ENCODE measurements at regions not wholly inside any gene's neighbourhood (a gene's known extent, or its start where the extent isn't known, plus 50 kb on each side); places are given as distances from the start of the nearest gene placed in this dataset.

GRCh38 chr2:226198956-226199355, 600.7 kb downstream of the IRS1 start:
- DNase-seq (ENCODE audit: extremely low spot score, insufficient read length, low read depth): no peak
- FAIRE-seq: no peak

GRCh38 chr2:226190479-226191252, 609.0 kb downstream of the IRS1 start:
- DNase-seq (ENCODE audit: extremely low spot score, insufficient read length, low read depth) (no peak), FAIRE-seq (no peak)

- DNase-seq (ENCODE audit: extremely low spot score, insufficient read length, low read depth): no peak
- no peak for FAIRE-seq
These were observed 610.6 kb downstream of the IRS1 start for GRCh38 chr2:226189061-226189460.

GRCh38 chr2:226187616-226188015, 612.0 kb downstream of the IRS1 start:
- FAIRE-seq: no peak
- no peak for DNase-seq (ENCODE audit: extremely low spot score, insufficient read length, low read depth)

- DNase-seq (ENCODE audit: extremely low spot score, insufficient read length, low read depth) (no peak), FAIRE-seq (no peak)
These were observed 612.5 kb downstream of the IRS1 start for GRCh38 chr2:226187156-226187555.

GRCh38 chr2:226185616-226186211, 613.9 kb downstream of the IRS1 start:
- no peak for FAIRE-seq
- DNase-seq (ENCODE audit: extremely low spot score, insufficient read length, low read depth): no peak

- no peak for DNase-seq (ENCODE audit: extremely low spot score, insufficient read length, low read depth)
These were observed 614.5 kb downstream of the IRS1 start for GRCh38 chr2:226184940-226185615.

GRCh38 chr2:226184540-226184939, 615.1 kb downstream of the IRS1 start:
- DNase-seq (ENCODE audit: extremely low spot score, insufficient read length, low read depth) (no peak), FAIRE-seq (no peak)

More at GRCh38 chr2:226184940-226185615, 614.5 kb downstream of the IRS1 start:
- no peak for FAIRE-seq

GRCh38 chr2:226183550-226183949, 616.1 kb downstream of the IRS1 start:
- FAIRE-seq (no peak), DNase-seq (ENCODE audit: extremely low spot score, insufficient read length, low read depth) (no peak)

- FAIRE-seq: no peak
- DNase-seq (ENCODE audit: extremely low spot score, insufficient read length, low read depth): no peak
These were observed 616.6 kb downstream of the IRS1 start for GRCh38 chr2:226183033-226183432.

GRCh38 chr2:226181909-226182308, 617.7 kb downstream of the IRS1 start:
- DNase-seq (ENCODE audit: extremely low spot score, insufficient read length, low read depth): no peak
- FAIRE-seq: no peak

- no peak for DNase-seq (ENCODE audit: extremely low spot score, insufficient read length, low read depth)
- no peak for FAIRE-seq
These were observed 619.2 kb downstream of the IRS1 start for GRCh38 chr2:226180281-226180884.

GRCh38 chr2:226179010-226179409, 620.6 kb downstream of the IRS1 start:
- DNase-seq (ENCODE audit: extremely low spot score, insufficient read length, low read depth): no peak
- FAIRE-seq: no peak

GRCh38 chr2:226176283-226176984, 623.2 kb downstream of the IRS1 start:
- FAIRE-seq (no peak), DNase-seq (ENCODE audit: extremely low spot score, insufficient read length, low read depth) (no peak)

- no peak for DNase-seq (ENCODE audit: extremely low spot score, insufficient read length, low read depth)
- FAIRE-seq: no peak
These were observed 625.2 kb downstream of the IRS1 start for GRCh38 chr2:226174390-226174789.

GRCh38 chr2:226172939-226173338, 626.7 kb downstream of the IRS1 start:
- no peak for FAIRE-seq
- no peak for DNase-seq (ENCODE audit: extremely low spot score, insufficient read length, low read depth)

- no peak for DNase-seq (ENCODE audit: extremely low spot score, insufficient read length, low read depth)
- FAIRE-seq: no peak
These were observed 627.3 kb downstream of the IRS1 start for GRCh38 chr2:226172309-226172708.

GRCh38 chr2:226169751-226170581, 629.7 kb downstream of the IRS1 start:
- no peak for DNase-seq (ENCODE audit: extremely low spot score, insufficient read length, low read depth)
- FAIRE-seq: no peak

- FAIRE-seq (no peak), DNase-seq (ENCODE audit: extremely low spot score, insufficient read length, low read depth) (no peak)
These were observed 631.0 kb downstream of the IRS1 start for GRCh38 chr2:226168496-226169160.
